Smooth muscle cell (in vitro differentiated cells): ENCODE measurements at regions not wholly inside any gene's neighbourhood (a gene's known extent, or its start where the extent isn't known, plus 50 kb on each side); places are given as distances from the start of the nearest gene placed in this dataset.
A peak's percentile ranks its signal among the peaks of the same experiment; 100 is the strongest.
"Not testable (repeated sequence)": the region's sequence is repeated elsewhere in the genome, so short reads cannot be mapped to it uniquely, and the experiment has no call there.

Experiments used
- DNase-seq: peaks from one replicate; lab custom pipeline; 2025; ENCODE audit not compliant: unreplicated experiment; lab: John Stamatoyannopoulos, UW
- H2AFZ ChIP-seq: fragments of 200-600 bp; sonication (generic); 2 replicates; pipeline ENCODE4 v1.6.0; 2016; ENCODE audit warnings: antibody characterized with exemption, low read depth, mild to moderate bottlenecking
- H3F3A ChIP-seq: fragments of 200-600 bp; sonication (generic); 2 replicates; pipeline ENCODE4 v1.6.0; 2017; ENCODE audit warnings: antibody characterized with exemption, low read depth
- H3K27ac ChIP-seq: fragments of 200-600 bp; sonication (generic); 2 replicates; pipeline ENCODE4 v1.5.1; 2016; ENCODE audit warnings: low read depth, mild to moderate bottlenecking
- H3K27me3 ChIP-seq: fragments of 200-600 bp; sonication (generic); 2 replicates; pipeline ENCODE4 v1.6.1; 2016; ENCODE audit warnings: low read depth, mild to moderate bottlenecking
- H3K36me3 ChIP-seq: fragments of 200-600 bp; sonication (generic); 2 replicates; pipeline ENCODE4 v1.5.1; 2016; ENCODE audit warnings: low read depth
- H3K4me1 ChIP-seq: fragments of 200-600 bp; sonication (generic); 2 replicates; pipeline ENCODE4 v1.5.1; 2016; ENCODE audit warnings: low read depth
- H3K4me2 ChIP-seq: fragments of 200-600 bp; sonication (generic); 2 replicates; pipeline ENCODE4 v1.6.0; 2016; ENCODE audit warnings: mild to moderate bottlenecking
- H3K4me3 ChIP-seq: fragments of 200-600 bp; sonication (generic); 2 replicates; pipeline ENCODE4 v1.5.1; 2016; ENCODE audit warnings: mild to moderate bottlenecking
- H3K79me2 ChIP-seq: fragments of 200-600 bp; sonication (generic); 2 replicates; pipeline ENCODE4 v1.6.0; 2016; ENCODE audit warnings: low read depth, mild to moderate bottlenecking
- H3K9ac ChIP-seq: fragments of 200-600 bp; sonication (generic); 2 replicates; pipeline ENCODE4 v1.6.0; 2016; ENCODE audit warnings: low read depth
- H3K9me3 ChIP-seq: fragments of 200-600 bp; sonication (generic); replicated peaks from 2 replicates; pipeline ENCODE4 v1.5.1; 2016; ENCODE audit warnings: low read depth
- H4K20me1 ChIP-seq: fragments of 200-600 bp; sonication (generic); 2 replicates; pipeline ENCODE4 v1.6.0; 2016; ENCODE audit warnings: low read depth
- WGBS: methylation state at CpG from one replicate; pipeline ENCODE4 v1.1.7; 2016; ENCODE audit warnings: low lambda C conversion rate; 5-methylcytosine and 5-hydroxymethylcytosine counted together
- TF ChIP-seq, protein P1 (sequence below): fragments of 200-600 bp; sonication (generic); IDR thresholded peaks from 2 replicates; pipeline ENCODE4 v1.5.1; 2017; ENCODE audit warnings: borderline replicate concordance, mild to moderate bottlenecking, antibody characterized with exemption; ENCODE audit not compliant: insufficient read depth, poor library complexity, severe bottlenecking

DNA sequence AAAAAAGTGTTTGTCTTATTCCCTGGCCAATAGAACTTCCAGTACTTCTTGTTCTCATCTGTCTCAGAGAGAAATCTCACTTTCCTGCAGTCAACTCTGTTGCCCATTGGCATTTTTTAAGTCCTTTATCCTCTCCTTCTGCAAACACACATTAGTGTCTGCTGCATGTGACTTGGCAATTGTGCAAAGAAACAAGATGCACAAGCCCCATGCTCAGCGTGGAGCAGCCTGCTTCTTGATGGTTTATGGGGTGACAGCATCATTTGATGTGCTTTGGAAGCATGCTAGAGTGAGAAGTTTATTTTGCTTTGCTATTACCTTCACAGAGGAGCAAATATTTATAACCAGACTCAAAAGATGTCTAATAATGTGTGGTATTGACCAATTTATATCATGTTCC lies 238.2 kb downstream of the FAT3 start:
- no peak overlapping the region for H2AFZ ChIP-seq
- H3K9me3 ChIP-seq = no peaks in the 10 kb centered on the region
- no peaks in the 10 kb centered on the region for H3F3A ChIP-seq
- WGBS = 61% methylated on average over 1 of the region's 1 CpG
- TF ChIP-seq, protein P1, sequence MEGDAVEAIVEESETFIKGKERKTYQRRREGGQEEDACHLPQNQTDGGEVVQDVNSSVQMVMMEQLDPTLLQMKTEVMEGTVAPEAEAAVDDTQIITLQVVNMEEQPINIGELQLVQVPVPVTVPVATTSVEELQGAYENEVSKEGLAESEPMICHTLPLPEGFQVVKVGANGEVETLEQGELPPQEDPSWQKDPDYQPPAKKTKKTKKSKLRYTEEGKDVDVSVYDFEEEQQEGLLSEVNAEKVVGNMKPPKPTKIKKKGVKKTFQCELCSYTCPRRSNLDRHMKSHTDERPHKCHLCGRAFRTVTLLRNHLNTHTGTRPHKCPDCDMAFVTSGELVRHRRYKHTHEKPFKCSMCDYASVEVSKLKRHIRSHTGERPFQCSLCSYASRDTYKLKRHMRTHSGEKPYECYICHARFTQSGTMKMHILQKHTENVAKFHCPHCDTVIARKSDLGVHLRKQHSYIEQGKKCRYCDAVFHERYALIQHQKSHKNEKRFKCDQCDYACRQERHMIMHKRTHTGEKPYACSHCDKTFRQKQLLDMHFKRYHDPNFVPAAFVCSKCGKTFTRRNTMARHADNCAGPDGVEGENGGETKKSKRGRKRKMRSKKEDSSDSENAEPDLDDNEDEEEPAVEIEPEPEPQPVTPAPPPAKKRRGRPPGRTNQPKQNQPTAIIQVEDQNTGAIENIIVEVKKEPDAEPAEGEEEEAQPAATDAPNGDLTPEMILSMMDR = no peak
- no peaks in the 10 kb centered on the region for H3K27me3 ChIP-seq
- peaks cover 3% of the 10 kb centered on the region for H3K4me1 ChIP-seq
- no peaks in the 10 kb centered on the region for H3K79me2 ChIP-seq
- no peaks in the 10 kb centered on the region for H4K20me1 ChIP-seq
- H3K9ac ChIP-seq = no peak overlapping the region
- H3K27ac ChIP-seq = no peak overlapping the region
- DNase-seq = no peak
- H3K4me2 ChIP-seq = no peak overlapping the region
- H3K36me3 ChIP-seq = no peaks in the 10 kb centered on the region
- no peak overlapping the region for H3K4me3 ChIP-seq

DNA sequence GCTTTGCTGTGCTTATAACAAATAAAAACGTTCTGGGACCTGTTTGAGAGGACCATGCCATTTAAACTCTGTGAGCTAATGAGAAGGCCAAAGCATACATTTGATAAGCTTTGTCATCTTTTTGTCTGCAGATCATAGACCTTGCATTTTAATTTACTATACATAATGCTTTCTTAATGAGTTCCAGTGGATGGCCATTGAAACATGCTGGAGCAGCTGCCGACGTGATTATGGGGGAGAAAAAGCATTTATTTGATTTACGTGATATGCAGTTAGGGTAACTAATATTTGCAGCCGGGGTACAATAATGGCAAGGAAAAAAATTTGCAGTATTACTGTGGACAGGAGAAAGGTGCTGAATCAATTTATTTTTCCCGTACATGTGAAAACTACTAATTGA lies 240.2 kb downstream of the FAT3 start:
- H3F3A ChIP-seq = no peaks in the 10 kb centered on the region
- no peak overlapping the region for H3K4me3 ChIP-seq
- WGBS = 85% methylated on average over 6 of the region's 6 CpGs
- no peaks in the 10 kb centered on the region for H3K4me1 ChIP-seq
- no peak for DNase-seq
- H3K79me2 ChIP-seq = no peaks in the 10 kb centered on the region
- no peak overlapping the region for H3K9ac ChIP-seq
- no peaks in the 10 kb centered on the region for H3K27me3 ChIP-seq
- TF ChIP-seq, protein P1 = no peak
- no peak overlapping the region for H3K4me2 ChIP-seq
- no peaks in the 10 kb centered on the region for H3K9me3 ChIP-seq
- H3K27ac ChIP-seq = no peak overlapping the region
- H2AFZ ChIP-seq = no peak overlapping the region
- no peaks in the 10 kb centered on the region for H4K20me1 ChIP-seq
- H3K36me3 ChIP-seq = no peaks in the 10 kb centered on the region

DNA sequence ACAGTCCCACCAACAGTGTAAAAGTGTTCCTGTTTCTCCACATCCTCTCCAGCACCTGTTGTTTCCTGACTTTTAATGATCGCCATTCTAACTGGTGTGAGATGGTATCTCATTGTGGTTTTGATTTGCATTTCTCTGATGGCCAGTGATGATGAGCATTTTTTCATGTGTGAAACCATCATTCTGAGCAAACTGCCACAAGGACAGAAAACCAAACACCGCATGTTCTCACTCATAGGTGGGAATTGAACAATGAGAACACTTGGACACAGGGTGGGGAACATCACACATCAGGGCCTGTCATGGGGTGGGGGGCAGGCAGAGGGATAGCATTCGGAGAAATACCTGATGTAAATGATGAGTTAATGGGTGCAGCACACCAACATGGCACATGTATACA lies 240.8 kb downstream of the FAT3 start:
- not testable (repeated sequence) for H2AFZ ChIP-seq, H3K27ac ChIP-seq, DNase-seq, H3K9me3 ChIP-seq, H3K79me2 ChIP-seq, H3K9ac ChIP-seq, H3F3A ChIP-seq, H3K36me3 ChIP-seq, H3K4me3 ChIP-seq, H3K4me2 ChIP-seq, H3K27me3 ChIP-seq, H4K20me1 ChIP-seq, H3K4me1 ChIP-seq
- WGBS = 91% methylated on average over 3 of the region's 3 CpGs

DNA sequence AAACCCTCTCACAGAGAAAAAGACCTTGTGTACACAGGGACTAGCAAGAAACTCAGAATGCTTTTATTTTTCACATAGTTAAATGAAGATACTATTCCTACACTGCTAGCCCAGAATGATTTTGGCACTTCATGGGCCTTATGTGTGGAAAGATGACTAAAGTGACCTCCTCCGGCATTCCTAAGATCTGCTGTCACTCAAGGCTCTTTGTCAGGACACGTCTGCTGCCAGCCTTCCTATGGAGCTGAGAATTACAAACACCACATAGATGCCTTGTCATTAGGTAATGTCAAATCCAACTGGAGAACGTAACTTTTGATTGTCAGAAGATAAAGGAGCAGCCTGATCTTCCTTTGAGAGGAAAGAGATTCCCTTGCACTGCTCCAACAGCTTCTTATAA lies 249.1 kb downstream of the FAT3 start:
- H3K27ac ChIP-seq = no peak overlapping the region
- TF ChIP-seq, protein P1 = no peak
- no peaks in the 10 kb centered on the region for H3K9me3 ChIP-seq
- no peaks in the 10 kb centered on the region for H3K27me3 ChIP-seq
- H3K4me3 ChIP-seq = no peak overlapping the region
- H2AFZ ChIP-seq = no peak overlapping the region
- WGBS = 34% methylated on average over 3 of the region's 3 CpGs
- H3K4me1 ChIP-seq = no peaks in the 10 kb centered on the region
- H3K4me2 ChIP-seq = peak overlapping the region; percentile 26
- no peaks in the 10 kb centered on the region for H3F3A ChIP-seq
- DNase-seq = no peak
- H3K9ac ChIP-seq = no peak overlapping the region
- no peaks in the 10 kb centered on the region for H3K36me3 ChIP-seq
- H3K79me2 ChIP-seq = no peaks in the 10 kb centered on the region
- no peaks in the 10 kb centered on the region for H4K20me1 ChIP-seq
